IPS-NIHi7 (cell line): ENCODE measurements at regions not wholly inside any gene's neighbourhood (a gene's known extent, or its start where the extent isn't known, plus 50 kb on each side); places are given as distances from the start of the nearest gene placed in this dataset.
A peak's percentile ranks its signal among the peaks of the same experiment; 100 is the strongest.

Experiments used
- DNase-seq: peaks from one replicate; pipeline ENCODE4 v3.0.0; 2012; ENCODE audit warnings: mixed read lengths; ENCODE audit errors: extremely low spot score

- DNase-seq, result no peak
These were observed 53.0 kb upstream of the ANKEF1 start for GRCh38 chr20:9981829-9982228.

- DNase-seq, result peak; percentile 61
These were observed 56.3 kb upstream of the ANKEF1 start for GRCh38 chr20:9978397-9979004.

- DNase-seq, result no peak
These were observed 57.2 kb upstream of the ANKEF1 start for GRCh38 chr20:9977629-9978028.

- no peak for DNase-seq
These were observed 60.5 kb upstream of the ANKEF1 start for GRCh38 chr20:9974324-9974723.

- DNase-seq, result no peak
These were observed 63.0 kb upstream of the ANKEF1 start for GRCh38 chr20:9971746-9972145.

GRCh38 chr20:9969626-9970025, 65.2 kb upstream of the ANKEF1 start:
- DNase-seq, result no peak

- no peak for DNase-seq
These were observed 66.8 kb upstream of the ANKEF1 start for GRCh38 chr20:9968015-9968414.

GRCh38 chr20:9966966-9967365, 67.8 kb upstream of the ANKEF1 start:
- DNase-seq, result peak; percentile 22

- DNase-seq, result no peak
These were observed 71.8 kb upstream of the ANKEF1 start for GRCh38 chr20:9963029-9963428.

- DNase-seq, result no peak
These were observed 76.1 kb upstream of the ANKEF1 start for GRCh38 chr20:9958693-9959092.

GRCh38 chr20:9955646-9956045, 79.1 kb upstream of the ANKEF1 start:
- no peak for DNase-seq

GRCh38 chr20:9949563-9949962, 85.2 kb upstream of the ANKEF1 start:
- DNase-seq, result no peak

GRCh38 chr20:9945408-9945807, 89.4 kb upstream of the ANKEF1 start:
- no peak for DNase-seq

- DNase-seq, result no peak
These were observed 92.1 kb upstream of the ANKEF1 start for GRCh38 chr20:9942736-9943135.

- DNase-seq, result no peak
These were observed 94.5 kb upstream of the ANKEF1 start for GRCh38 chr20:9940329-9940728.

GRCh38 chr20:9939231-9939630, 95.6 kb upstream of the ANKEF1 start:
- no peak for DNase-seq

- DNase-seq, result no peak
These were observed 96.4 kb upstream of the PAK5 start for GRCh38 chr20:9935285-9935684.

- no peak for DNase-seq
These were observed 91.3 kb upstream of the PAK5 start for GRCh38 chr20:9930142-9930541.

- no peak for DNase-seq
These were observed 90.1 kb upstream of the PAK5 start for GRCh38 chr20:9928955-9929354.

GRCh38 chr20:9928281-9928737, 89.4 kb upstream of the PAK5 start:
- no peak for DNase-seq

- DNase-seq, result no peak
These were observed 88.3 kb upstream of the PAK5 start for GRCh38 chr20:9927224-9927623.

- peak; percentile 28 for DNase-seq
These were observed 87.6 kb upstream of the PAK5 start for GRCh38 chr20:9926476-9926875.

GRCh38 chr20:9926007-9926406, 87.1 kb upstream of the PAK5 start:
- no peak for DNase-seq

GRCh38 chr20:9923648-9924047, 84.8 kb upstream of the PAK5 start:
- no peak for DNase-seq
